MM.1S (cell line): ENCODE measurements at regions not wholly inside any gene's neighbourhood (a gene's known extent, or its start where the extent isn't known, plus 50 kb on each side); places are given as distances from the start of the nearest gene placed in this dataset.
"Not testable (repeated sequence)": the region's sequence is repeated elsewhere in the genome, so short reads cannot be mapped to it uniquely, and the experiment has no call there.

Experiments
- DNase-seq: peaks from one replicate; pipeline ENCODE4 v3.0.0-alpha.2; 2015
- H2AFZ ChIP-seq: fragments of 300-600 bp; sonication (generic); 2 replicates; pipeline ENCODE4 v1.6.0; 2016; ENCODE audit warnings: antibody characterized with exemption, low read length
- H3F3A ChIP-seq: fragments of 300-600 bp; sonication (generic); 2 replicates; pipeline ENCODE4 v1.6.1; 2016; ENCODE audit warnings: mild to moderate bottlenecking, antibody characterized with exemption, low read length, moderate library complexity, mixed read lengths; ENCODE audit not compliant: insufficient read depth
- H3K27ac ChIP-seq: fragments of 300-600 bp; sonication (generic); 2 replicates; pipeline ENCODE4 v1.5.1; 2016; ENCODE audit warnings: mild to moderate bottlenecking, low read length
- H3K27me3 ChIP-seq: fragments of 300-600 bp; sonication (generic); replicated peaks from 2 replicates; pipeline ENCODE4 v1.6.0; 2016; ENCODE audit warnings: low read length; ENCODE audit not compliant: insufficient read depth
- H3K36me3 ChIP-seq: fragments of 300-600 bp; sonication (generic); replicated peaks from 2 replicates; pipeline ENCODE4 v1.6.1; 2016; ENCODE audit warnings: mild to moderate bottlenecking, low read length, mixed read lengths; ENCODE audit not compliant: insufficient read depth
- H3K4me1 ChIP-seq: fragments of 300-600 bp; sonication (generic); 2 replicates; pipeline ENCODE4 v1.6.1; 2016; ENCODE audit warnings: low read length, mixed read lengths
- H3K4me2 ChIP-seq: fragments of 300-600 bp; sonication (generic); 2 replicates; pipeline ENCODE4 v1.6.0; 2016; ENCODE audit warnings: low read depth, low read length
- H3K4me3 ChIP-seq: fragments of 300-600 bp; sonication (generic); 2 replicates; pipeline ENCODE4 v1.5.1; 2016; ENCODE audit warnings: low read length, mixed read lengths
- H3K79me2 ChIP-seq: fragments of 300-600 bp; sonication (generic); 2 replicates; pipeline ENCODE4 v1.6.1; 2016; ENCODE audit warnings: mixed run types, low read length, mixed read lengths
- H3K9ac ChIP-seq: fragments of 300-600 bp; sonication (generic); 2 replicates; pipeline ENCODE4 v1.6.1; 2016; ENCODE audit warnings: low read length, mixed read lengths
- H3K9me2 ChIP-seq: fragments of 300-600 bp; sonication (generic); replicated peaks from 2 replicates; pipeline ENCODE4 v1.6.1; 2016; ENCODE audit warnings: mild to moderate bottlenecking, low read length, mixed read lengths; ENCODE audit not compliant: insufficient read depth
- H3K9me3 ChIP-seq: fragments of 300-600 bp; sonication (generic); replicated peaks from 2 replicates; pipeline ENCODE4 v1.6.1; 2016; ENCODE audit warnings: mild to moderate bottlenecking, low read length, mixed read lengths; ENCODE audit not compliant: insufficient read depth
- H4K20me1 ChIP-seq: fragments of 300-600 bp; sonication (generic); 2 replicates; pipeline ENCODE4 v1.6.1; 2016; ENCODE audit warnings: mild to moderate bottlenecking, low read length, moderate library complexity, mixed read lengths; ENCODE audit not compliant: insufficient read depth
- EZH2 ChIP-seq: fragments of 300-600 bp; sonication (generic); optimal IDR thresholded peaks from 2 replicates; pipeline ENCODE3; 2017; ENCODE audit warnings: low read depth, mild to moderate bottlenecking, antibody characterized with exemption, low read length, mixed read lengths
- EZH2phosphoT487 ChIP-seq: fragments of 300-600 bp; sonication (generic); IDR thresholded peaks from 2 replicates; pipeline ENCODE4 v1.6.1; 2018; ENCODE audit warnings: antibody characterized with exemption, low read length
- TF ChIP-seq, protein P1 (sequence below): fragments of 300-600 bp; sonication (generic); IDR thresholded peaks from 2 replicates; pipeline ENCODE4 v1.5.1; 2016; ENCODE audit warnings: antibody characterized with exemption, low read length, mixed read lengths

GRCh38 chr2:183903026-183903425, 695.3 kb upstream of the ZNF804A start:
- H3K9me2 ChIP-seq: no peaks in the 10 kb centered on the region
- no peaks in the 10 kb centered on the region for H3K27me3 ChIP-seq

DNA sequence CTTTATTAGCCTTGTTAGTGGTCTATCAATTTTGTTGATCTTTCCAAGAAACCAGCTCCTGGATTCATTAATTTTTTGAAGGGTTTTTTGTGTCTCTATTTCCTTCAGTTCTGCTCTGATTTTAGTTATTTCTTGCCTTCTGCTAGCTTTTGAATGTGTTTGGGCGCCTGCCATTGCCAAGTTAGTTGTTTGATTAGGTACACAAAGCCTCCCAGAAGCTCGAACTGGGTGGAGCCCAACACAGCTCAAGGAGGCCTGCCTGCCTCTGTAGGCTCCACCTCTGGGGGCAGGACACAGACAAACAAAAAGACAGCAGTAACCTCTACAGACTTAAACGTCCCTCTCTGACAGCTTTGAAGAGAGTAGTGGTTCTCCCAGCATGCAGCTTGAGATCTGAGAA, 682.3 kb upstream of the ZNF804A start:
- H3K4me1 ChIP-seq, H3K4me2 ChIP-seq, H3K4me3 ChIP-seq, H3K27ac ChIP-seq, H3F3A ChIP-seq, H3K36me3 ChIP-seq, H3K79me2 ChIP-seq, H3K9me3 ChIP-seq, H4K20me1 ChIP-seq, H3K9ac ChIP-seq, H3K9me2 ChIP-seq, H2AFZ ChIP-seq, H3K27me3 ChIP-seq, DNase-seq: not testable (repeated sequence)

More at GRCh38 chr2:183903026-183903425, 695.3 kb upstream of the ZNF804A start:
- no peak overlapping the region for H3K27ac ChIP-seq
- H3K4me2 ChIP-seq: no peak overlapping the region
- no peak overlapping the region for H3K9ac ChIP-seq
- no peaks in the 10 kb centered on the region for H3K9me3 ChIP-seq
- no peak for DNase-seq
- H3K79me2 ChIP-seq: no peaks in the 10 kb centered on the region
- no peaks in the 10 kb centered on the region for H3F3A ChIP-seq
- no peak overlapping the region for H2AFZ ChIP-seq
- TF ChIP-seq EZH2phosphoT487 (no peak), EZH2 (no peak)
- TF ChIP-seq, protein P1, sequence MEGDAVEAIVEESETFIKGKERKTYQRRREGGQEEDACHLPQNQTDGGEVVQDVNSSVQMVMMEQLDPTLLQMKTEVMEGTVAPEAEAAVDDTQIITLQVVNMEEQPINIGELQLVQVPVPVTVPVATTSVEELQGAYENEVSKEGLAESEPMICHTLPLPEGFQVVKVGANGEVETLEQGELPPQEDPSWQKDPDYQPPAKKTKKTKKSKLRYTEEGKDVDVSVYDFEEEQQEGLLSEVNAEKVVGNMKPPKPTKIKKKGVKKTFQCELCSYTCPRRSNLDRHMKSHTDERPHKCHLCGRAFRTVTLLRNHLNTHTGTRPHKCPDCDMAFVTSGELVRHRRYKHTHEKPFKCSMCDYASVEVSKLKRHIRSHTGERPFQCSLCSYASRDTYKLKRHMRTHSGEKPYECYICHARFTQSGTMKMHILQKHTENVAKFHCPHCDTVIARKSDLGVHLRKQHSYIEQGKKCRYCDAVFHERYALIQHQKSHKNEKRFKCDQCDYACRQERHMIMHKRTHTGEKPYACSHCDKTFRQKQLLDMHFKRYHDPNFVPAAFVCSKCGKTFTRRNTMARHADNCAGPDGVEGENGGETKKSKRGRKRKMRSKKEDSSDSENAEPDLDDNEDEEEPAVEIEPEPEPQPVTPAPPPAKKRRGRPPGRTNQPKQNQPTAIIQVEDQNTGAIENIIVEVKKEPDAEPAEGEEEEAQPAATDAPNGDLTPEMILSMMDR: no peak
- no peaks in the 10 kb centered on the region for H3K4me1 ChIP-seq
- H3K36me3 ChIP-seq: no peaks in the 10 kb centered on the region
- H4K20me1 ChIP-seq: no peaks in the 10 kb centered on the region
- no peak overlapping the region for H3K4me3 ChIP-seq

GRCh38 chr2:183919167-183919566, 679.2 kb upstream of the ZNF804A start:
- no peak overlapping the region for H3K9ac ChIP-seq
- TF ChIP-seq EZH2phosphoT487 (no peak), EZH2 (no peak)
- TF ChIP-seq, protein P1: no peak
- H3K36me3 ChIP-seq: no peaks in the 10 kb centered on the region
- no peak overlapping the region for H3K4me2 ChIP-seq
- H3K9me3 ChIP-seq: no peaks in the 10 kb centered on the region
- H3K27ac ChIP-seq: no peak overlapping the region
- no peaks in the 10 kb centered on the region for H3K4me1 ChIP-seq
- DNase-seq: no peak
- H3F3A ChIP-seq: no peaks in the 10 kb centered on the region
- H3K4me3 ChIP-seq: no peak overlapping the region
- no peak overlapping the region for H2AFZ ChIP-seq
- no peaks in the 10 kb centered on the region for H3K9me2 ChIP-seq
- H4K20me1 ChIP-seq: no peaks in the 10 kb centered on the region
- H3K79me2 ChIP-seq: no peaks in the 10 kb centered on the region
- H3K27me3 ChIP-seq: no peaks in the 10 kb centered on the region

DNA sequence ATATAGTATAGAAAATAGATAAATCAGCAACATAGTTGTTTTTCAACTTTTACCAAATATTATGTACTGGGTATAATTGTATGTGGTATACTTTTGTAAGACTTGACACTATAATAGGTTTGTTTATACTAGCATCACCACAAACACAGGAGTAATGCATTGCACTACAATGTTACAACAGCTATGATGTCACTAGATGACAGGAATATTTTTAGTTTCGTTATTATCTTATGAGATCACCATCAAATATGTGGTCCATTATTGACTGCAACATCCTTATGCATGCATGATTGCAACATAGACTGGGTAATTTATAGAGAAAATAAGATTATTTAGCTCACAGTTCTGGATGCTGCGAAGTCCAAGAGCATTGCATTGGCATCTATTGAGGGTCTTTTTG, 678.4 kb upstream of the ZNF804A start:
- Histone ChIP-seq H3K36me3 (no peaks in the 10 kb centered on the region), H3K4me1 (no peaks in the 10 kb centered on the region), H3K9me3 (no peaks in the 10 kb centered on the region), H2AFZ (no peak overlapping the region), H3K4me2 (no peak overlapping the region), H3K9me2 (no peaks in the 10 kb centered on the region), H3K4me3 (no peak overlapping the region), H3K27ac (no peak overlapping the region), H4K20me1 (no peaks in the 10 kb centered on the region), H3K9ac (no peak overlapping the region), H3K27me3 (no peaks in the 10 kb centered on the region), H3F3A (no peaks in the 10 kb centered on the region), H3K79me2 (no peaks in the 10 kb centered on the region)
- DNase-seq: no peak
- TF ChIP-seq, protein P1: no peak
- TF ChIP-seq EZH2phosphoT487 (no peak), EZH2 (no peak)
